ENCODE measurements at regions not wholly inside any gene's neighbourhood (a gene's known extent, or its start where the extent isn't known, plus 50 kb on each side); places are given as distances from the start of the nearest gene placed in this dataset.

DNA sequence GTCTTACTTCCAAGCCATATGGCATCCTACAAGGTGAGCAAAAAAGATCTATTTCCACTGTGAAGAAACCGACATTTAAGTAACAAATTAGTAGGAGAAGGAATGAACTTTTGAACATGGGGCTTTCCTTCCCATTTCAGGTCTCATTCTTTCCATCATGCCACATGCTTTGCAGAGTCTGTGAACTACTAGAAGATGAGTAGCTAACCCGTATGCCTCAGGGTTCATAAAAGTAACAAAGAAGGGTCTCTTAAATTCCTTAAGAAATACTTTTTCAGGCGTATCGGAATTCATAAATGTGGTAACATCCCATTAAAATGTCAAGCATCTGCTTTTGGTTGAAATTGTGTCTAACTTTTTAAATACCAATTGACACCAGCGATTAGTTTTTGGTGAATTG lies 81.3 kb upstream of the TNS3 start:
- DNase-seq: no peak

DNA sequence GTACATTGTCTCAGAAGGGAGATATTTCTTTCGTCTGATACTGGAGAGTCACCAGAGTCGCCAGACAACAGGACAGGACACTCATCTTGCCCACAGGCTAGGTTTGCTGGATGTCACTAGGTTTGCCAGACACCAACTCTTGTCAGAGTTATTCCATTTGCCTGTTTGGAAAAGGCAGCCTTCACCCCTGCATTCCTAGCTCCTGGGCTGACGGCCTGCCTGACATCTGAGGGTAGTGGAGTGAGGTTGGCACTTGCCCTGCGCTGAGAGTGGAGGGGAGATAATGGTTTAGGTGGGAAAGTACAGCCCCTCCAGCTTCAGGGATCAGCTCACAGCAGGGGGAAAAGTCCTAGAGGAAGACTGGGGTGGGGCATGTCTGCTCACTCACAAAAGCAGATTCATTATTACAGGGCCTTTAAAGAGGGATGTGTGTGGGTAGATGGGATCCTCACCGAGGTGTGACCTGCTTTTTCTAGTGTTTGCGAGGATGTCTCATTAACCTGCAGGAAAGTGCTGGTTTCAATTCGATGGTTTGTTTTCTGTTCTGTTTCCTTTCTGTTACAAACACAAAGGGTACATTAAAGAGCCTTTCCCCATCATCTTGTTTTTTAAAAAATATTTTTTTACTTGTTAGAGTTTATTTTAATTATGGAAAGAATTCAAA lies 79.3 kb upstream of the TNS3 start:
- no peak for DNase-seq

DNA sequence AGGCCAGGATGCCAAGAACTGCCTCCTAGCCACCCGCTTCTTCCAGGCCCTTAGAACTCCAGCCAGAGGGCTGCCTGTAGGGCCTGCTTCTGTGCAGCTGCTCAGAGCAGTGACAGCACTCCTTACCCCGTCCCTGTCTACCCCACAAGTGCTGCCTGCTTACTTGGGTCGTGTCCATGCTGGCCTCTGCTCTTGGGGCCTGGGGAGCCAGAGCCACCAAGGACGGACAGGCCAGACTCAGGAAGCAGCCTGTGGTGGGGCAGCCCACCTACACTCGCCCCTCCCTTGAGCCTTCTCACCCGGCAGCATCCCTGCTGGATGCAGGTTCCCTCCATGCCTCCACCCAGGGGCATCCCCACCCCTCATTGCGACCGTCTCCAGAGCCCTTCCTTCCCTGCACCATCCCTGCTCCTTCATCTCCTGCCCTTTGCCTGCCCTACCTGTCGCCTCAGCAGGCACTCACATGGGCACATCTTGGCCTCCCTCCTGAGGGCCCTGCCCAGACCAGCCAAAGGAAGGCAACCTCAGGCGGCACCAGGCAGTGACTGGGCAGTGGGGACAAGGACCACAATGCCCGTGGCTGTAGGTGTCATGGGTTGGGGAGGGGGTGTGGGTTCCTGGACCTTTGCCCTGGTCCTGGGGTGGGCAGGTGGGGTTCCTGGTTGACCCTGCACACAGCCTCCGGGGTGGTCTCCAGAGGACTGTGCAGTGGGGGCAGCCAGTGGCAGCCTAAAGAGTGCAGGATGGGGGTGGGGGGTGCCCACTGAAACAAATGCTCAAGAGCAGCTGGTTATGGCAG lies 78.0 kb upstream of the TNS3 start:
- DNase-seq: no peak

DNA sequence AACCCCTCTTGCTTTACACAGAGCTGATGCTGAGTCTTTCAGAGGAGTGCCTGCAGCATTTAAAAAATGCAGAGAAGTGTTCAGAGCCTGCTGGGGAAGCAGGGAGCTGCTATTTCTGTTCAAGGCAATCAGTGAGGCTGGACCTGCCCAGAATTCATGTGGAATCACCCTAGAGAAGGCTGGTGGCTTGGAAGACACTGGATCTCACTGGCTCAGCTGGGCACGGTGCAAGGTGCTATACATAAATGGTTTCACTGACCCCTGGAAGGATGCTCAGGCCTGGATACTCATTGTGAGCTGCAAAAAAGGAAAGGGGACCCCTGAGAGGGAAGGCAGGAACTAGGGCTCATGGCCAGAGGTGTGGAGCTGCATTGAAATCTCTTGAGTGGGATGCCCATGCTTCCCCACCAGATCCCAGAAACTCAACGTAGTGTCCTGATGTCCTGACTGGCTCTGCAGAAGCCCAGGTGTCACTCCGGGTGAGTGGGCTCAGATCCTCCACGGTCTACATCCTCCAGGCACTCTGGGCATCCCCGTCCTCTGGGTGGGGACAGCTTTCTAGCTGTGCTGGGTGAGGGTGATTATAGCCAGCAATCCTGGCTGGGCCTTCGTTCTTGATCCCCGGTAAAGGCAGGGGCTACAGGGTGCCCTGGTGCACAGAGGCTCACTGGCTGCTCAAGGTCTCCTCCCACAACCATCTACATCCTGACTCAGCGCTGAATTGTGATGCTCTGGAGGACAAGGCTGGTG lies 77.2 kb upstream of the TNS3 start:
- DNase-seq: no peak

DNA sequence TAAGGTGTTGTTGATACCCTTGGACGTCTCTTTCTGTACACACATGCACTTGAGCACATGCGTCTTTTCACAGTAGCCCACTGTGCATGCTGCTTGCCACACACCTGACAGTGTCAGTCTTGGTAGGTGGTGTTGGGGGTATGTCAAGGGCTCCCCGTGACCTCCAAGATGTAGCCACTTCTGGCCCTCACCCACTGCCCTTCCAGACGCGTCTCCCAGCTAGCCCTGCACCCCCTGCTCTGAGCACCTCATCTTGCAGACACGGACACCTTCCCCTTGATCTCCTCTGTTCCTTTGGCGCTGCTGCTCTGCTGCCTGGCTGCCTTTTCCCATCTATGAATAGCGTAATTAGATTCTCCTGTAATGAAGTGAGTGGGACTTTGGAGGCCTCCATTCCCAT lies 75.2 kb upstream of the TNS3 start:
- DNase-seq: no peak

DNA sequence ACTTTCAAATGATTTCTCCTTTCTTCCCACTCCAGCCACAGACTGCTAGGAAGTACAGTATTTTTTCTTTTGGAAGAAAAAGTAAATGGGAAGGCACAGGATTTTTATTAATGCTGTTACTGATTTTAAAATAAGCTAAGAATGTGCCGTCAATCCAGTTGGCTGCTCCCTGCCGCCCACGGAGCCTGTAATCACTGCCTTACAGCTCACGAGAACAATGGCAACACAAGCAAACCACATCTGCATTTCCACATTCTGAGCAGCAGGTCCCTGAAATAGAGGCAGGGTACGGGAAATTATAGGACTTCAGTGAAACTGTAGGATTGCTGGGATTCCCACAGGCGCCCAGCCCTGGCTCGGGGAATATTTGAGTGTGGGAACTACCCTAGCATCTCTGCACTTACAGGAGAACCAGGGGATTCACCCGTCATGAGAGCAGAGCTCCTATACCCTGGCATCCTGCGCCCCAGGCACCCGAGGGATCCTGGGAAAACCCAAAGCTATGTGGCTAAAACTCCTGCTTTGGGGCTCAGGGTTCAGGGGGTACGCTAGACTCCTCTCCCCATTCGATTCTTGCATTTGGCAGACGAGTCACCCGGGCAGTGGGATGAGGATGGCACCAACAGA lies 72.9 kb upstream of the TNS3 start:
- no peak for DNase-seq

DNA sequence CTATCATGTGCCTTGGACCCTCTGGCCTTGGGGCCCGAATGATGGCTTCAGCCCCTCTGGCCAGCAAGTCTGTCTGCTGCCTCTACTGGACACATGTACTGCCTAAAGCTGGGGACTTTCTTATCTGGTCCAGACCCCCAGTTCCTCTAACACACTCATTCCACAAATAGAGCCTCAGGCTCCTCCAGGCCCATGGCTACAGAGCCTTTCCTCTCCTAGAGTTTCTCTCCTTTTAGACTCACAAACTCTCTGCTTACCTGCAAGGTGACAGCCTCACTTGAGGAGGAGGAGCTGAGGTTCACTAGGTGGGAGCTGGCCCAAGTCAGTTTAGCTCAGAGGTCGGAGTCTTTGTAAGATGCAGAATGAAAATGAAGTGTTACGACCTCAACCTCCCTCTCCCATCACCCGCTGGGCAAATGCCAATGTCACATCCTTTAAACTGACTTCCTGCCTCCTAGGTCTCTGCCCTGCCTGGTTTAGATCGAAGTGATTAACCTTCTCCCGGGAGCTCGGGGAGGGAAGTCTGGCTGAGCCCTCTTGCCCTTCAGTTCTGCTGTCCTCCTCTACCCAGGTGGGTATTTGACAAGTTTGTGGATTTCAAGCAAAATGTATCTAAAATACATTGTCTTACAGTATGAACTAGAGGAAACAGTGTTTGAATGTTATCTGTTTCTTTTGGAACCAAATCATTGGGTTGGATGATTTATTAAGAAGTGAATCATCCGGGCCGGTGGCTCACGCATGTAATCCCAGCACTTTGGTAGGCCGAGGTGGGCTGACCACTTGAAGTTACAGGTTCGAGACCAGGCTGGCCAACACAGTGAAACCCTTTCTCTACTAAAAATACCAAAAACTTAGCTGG lies 71.9 kb upstream of the TNS3 start:
- no peak for DNase-seq

DNA sequence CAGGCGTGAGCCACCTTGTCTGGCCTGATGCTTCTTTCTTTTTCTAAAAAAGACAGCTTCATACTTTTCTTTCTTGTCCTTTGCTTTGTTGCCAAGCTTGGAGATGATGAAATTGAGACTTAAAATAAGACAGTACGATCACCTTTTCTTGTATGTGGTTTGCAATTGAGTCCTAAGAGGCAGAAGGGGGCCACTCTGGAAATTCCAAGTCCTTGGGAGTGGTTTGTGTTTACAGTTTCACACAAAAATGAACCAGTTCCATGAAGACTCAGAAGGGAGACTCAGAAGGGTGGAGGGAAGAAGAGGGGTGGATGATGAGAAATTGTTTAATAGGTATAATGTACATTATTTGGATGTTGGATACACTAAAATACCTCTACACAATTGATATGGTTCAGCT lies 70.7 kb upstream of the TNS3 start:
- no peak for DNase-seq

DNA sequence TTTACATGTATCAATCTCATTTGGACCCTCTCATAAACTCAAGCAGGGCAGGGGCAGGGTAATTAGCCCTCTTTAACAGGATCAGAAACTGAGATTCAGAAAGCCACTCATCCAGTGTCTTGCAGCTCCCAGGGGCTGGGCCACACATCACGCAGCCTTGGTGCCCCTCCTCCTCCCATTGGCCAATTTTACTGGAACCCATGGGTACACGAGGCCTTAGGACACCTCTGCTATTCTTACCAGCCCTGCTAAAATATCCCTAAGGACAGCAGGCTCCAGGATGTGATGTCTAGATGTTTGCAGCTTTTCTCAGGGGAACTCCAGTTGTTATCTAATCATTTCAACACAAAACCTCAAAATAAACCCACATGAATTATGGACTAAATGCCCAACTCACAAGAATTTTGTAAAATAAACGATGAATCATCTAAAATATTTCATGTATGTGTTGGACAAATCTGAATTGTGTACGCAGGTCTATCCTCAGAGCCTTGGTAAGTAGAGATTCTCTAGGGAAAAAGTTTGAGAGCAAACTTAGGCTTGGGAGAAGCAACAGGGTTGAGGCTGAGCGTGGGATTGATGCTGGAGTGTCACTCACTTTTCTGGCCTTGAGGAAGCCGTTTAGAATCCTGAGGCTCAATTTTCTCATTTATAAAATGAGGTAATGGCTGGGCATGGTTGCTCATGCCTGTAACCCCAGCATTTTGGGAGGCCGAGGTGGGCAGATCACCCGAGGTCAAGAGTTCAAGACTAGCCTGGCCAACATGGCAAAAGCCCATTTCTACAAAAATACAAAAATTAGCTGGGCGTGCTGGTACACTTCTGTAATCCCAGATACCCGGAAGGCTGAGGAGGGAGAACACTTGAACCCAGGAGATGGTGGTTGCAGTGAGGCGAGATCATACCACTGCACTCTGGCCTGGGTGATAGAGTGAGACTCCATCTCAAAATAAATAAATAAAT lies 69.7 kb upstream of the TNS3 start:
- no peak for DNase-seq

DNA sequence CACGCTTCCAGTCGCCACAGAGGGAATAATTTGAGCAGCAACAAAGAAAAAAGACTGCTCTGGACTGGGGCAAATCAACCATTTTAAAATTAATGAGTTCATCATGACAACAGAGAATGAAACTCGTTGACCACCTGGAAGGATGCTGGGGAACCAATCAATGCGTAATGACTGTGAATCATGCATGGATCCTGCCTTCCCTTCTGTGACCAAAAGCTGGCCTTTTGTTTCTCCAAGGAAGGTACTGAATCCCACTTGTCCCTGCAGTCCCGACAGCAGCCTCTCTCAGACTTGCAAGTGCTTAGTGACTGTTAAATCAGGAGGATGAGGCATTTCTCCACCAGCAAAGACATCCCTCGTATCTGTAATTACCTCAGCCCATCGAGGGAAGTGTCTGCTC lies 68.0 kb upstream of the TNS3 start:
- peak; percentile 44 for DNase-seq

DNA sequence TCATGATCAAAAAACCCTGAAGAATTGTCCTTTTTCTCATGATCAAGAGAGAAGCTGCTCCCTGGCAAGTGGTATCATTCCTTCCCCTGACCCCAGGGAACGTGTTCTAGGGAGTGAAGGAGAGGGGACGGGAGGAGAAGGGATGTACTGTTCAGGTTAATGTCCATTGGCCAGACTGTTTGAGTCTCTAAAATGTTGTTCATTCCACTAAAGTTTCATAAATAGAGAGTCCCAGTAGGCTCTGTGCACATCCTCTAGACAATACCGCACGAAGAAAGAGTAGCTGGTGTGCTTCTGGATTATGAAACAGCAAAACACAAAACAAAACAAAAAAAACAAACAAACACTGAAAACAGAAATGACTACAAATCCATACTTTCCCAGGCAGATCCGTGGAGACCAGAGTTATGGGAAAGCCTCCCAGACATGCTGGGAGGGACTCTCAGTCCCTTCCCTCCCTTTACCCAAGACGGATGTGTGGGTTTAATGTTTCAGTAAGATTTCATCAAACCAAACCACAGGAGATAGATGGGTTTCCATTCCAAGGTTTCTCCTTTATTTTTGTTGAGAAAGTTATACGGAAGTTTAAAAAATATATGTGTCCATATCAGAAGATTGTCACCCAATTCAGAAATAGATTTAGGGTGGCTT lies 66.5 kb upstream of the TNS3 start:
- no peak for DNase-seq

DNA sequence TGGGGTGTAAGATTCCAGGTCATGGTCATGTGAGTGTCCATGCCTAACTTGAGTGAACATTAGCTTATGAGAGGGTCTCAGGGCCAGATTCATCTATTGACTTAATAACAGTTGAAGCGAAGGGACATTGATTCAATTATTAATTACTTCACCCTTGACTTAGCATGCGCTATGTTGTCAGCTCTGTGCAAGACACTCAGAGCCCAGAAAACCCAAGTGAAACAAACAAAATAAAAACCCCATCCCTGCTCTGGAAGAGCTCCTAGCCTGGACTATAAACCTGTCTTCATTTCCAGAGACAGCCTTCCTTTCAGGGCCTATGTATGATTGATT lies 66.0 kb upstream of the TNS3 start:
- DNase-seq: peak; percentile 81

DNA sequence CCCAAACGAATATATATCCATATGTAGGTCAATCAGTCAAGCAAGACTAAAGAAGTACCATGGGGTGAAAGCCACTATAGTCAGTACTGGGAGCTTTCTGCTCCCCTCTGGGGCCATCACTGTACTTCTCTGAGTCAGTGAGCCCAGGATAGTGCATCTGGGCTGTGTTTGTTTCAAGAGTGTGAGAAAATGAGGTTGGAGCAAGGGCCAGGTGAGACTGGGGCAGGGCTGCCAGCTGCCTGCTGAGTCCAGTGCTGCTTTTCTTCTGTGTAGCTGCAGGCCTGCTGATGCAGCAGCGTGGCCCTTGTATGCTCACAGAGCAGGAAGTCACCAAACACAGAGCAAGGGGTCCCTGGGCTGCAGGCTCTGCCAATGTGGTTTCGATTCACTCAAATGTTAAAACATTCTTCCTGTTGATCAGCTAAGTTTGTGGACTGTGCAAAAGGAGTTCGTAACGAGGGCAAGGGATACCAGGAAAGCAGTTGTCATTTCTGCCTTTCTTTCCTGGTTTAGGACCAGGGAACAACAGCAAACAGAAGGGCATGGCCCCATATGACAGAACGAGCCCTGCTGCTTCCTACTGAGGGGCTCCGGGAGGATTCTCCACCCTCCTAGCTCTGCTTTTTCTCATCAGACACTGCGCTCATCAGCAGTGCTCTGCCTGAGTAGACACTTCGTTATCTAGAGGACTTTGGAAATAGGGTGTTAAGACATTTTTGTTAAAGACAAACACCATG lies 65.4 kb upstream of the TNS3 start:
- DNase-seq: peak; percentile 68

DNA sequence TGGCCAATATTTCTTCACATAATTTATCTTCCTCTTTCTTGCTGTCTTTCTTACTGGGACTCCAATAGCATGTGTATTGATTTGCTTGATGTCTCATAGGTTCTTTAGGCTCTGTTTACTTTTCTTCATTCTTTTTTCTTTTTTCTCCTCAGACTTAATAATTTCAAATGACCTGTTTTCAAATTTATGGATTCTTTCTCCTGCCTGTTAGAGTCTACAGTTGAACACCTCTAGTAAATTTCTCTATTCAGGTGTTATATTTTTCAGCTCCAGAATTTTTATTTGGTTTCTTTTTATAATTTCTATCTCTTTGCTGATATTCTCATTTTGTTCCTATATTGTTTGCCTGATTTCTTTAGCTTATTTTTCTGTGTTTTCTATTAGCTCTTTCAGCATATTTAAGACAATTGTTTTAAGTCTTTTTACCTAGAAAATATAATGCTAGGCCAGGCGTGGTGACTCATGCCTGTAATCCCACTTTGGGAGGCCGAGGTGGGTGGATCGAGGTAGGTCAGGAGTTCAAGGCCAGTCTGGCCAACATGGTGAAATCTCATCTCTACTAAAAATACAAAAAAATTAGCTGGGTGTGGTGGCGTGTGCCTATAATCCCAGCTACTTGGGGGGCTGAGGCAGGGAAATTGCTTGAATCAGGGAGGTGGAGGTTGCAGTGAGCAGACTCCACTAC lies 61.9 kb upstream of the TNS3 start:
- DNase-seq: no peak

DNA sequence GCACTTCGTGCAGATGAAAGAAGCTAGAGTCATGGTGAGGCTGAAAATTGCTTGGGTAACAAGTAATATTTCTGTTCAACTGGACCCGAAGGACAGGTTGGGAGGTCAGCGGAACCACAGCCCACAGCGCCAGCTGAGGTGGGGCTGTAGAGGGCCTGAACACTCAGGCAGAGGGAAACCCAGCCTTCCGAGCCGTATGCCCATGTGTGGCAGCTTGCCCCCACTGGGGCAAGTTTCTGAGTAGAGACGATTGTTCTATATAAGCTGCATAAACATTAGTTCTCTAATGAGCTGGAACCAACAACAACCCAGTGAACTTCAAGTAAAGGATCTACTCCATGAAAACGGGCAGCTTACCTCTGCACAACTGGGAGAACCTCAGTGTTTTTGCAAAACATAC lies 58.4 kb upstream of the TNS3 start:
- no peak for DNase-seq

DNA sequence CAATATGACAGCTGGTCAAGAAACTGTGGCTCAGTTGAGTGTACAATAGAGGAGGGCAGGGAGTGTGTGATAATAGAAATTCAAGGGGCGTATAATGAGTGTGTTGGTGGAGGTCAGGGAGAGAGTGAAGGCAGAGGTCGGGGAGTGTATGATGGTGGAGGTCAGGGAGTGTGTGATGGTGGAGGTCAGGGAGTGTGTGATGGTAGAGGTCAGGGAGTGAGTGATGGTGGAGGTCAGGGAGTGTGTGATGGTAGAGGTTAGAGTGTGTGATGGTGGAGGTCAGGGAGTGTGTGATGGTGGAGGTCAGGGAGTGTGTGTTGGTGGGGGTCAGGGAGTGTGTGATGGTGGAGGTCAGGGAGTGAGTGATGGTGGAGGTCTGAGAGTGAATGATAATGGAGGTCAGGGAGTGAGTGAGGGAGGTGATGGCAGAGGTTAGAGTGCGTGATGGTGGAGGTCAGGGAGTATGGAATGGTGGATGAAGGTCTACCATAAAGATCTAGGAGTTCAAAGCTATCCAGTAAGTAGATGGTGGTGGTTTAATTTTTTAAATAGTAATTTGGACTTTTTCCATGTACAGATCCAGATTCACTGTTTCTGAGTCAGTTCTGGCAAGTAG lies 57.7 kb upstream of the TNS3 start:
- DNase-seq: no peak

DNA sequence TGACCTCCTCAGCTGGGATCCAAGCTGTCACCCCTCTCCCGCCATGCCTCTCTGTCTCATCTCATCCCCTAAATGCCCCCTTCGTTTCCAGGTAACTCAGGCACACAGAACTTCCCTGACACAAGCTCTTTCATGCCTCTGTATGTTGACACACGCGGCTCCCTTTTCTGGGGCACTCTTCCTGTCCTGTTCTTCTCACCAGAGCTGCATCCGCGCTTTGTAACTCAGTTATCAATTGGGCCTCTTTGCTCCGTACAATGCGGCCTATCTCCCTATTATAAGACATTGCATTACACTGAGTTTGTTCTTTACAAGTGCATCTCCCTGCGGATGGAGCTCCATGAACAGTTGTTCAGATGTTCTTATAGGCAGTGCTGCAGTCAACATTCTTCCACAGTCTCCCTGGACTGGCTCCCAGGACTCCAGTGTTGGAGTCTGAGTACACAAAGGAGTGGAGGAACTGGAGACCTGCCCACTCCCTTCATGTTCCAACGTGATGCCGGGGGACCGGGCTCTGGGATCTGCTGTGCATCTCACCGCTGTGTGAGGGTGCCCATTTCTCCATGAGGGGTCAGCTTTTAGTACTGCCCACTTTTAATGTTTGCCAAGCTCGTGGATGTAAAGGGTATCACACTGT lies 56.9 kb upstream of the TNS3 start:
- DNase-seq: no peak

DNA sequence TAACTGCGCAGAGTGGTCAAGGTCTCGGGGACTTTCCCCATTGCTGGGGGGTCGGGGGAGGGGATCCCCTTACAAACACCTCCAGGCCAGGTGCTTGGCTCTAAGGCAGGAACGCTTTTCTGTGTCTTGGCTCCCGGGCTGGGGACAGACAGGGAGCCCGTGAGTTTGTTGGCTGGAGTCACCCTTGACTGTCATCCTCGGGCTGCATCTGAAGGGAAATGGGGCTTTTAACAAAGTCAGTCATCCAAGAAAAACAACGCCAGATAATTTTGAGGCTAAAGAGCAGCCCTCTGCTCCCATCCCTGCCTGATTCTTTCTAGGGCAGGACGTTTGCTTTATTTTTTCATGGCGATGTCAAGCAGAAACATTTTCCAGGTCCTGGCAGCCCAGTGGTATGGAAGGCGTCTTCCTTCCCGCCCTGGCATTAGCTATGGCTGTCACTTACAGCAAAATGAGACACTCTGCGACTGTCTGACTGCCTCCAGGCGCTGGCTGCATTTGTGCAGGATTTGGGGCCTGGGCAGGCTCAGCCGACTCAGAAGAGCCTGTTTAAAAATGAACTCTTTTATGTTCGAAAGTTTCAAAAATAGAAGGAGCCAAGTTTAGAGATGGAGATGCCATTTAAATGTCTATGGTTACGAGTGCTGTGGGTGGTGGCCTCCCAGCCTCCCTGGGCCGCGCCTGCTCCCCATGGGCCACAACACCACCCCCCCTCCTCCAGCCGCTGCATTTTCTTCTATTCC lies 54.7 kb upstream of the TNS3 start:
- DNase-seq: peak; percentile 69

Data from retina (tissue), 1 donor.